ENCODE measurements at regions not wholly inside any gene's neighbourhood (a gene's known extent, or its start where the extent isn't known, plus 50 kb on each side); places are given as distances from the start of the nearest gene placed in this dataset.

DNA sequence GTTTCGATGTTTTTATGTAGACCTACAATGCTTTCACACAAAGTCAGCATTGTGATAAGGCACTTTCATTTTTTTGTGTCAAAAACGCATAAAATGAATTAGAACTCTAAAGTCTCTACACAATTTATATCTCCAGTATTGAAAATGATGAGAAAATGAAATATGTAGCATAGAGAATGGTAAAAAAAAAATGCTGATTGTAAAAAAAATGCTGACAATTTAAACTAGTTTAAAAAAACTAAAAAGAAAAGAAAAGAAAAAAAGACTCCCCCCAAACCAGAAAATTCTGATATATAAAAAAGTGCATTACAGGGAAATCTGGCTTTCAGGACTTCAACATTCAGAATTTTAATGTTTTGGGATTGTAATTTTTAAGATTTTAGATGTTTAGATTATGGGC, 148.1 kb downstream of the FZD1 start:
- SMC1A ChIA-PET (ENCODE audit: uncharacterized antibody, unreplicated experiment), result no interaction called here

More for the DNA sequence above, 148.1 kb downstream of the FZD1 start:
- in situ Hi-C loops (cut with MboI), result no loop called here
- Histone ChIP-seq H3K79me2 (ENCODE audit: control insufficient read depth, insufficient read depth, low read length) (no peaks in the 10 kb centered on the region), H2AFZ (ENCODE audit: control insufficient read depth, low read depth, low read length) (no peak overlapping the region), H3K9me3 (replicated peaks; ENCODE audit: control insufficient read depth, insufficient read depth, low read length) (no peaks in the 10 kb centered on the region), H3K9ac (ENCODE audit: control insufficient read depth, insufficient read depth, low read length) (no peak overlapping the region), H3K27ac (ENCODE audit: control insufficient read depth, insufficient read depth) (no peak overlapping the region), H3K4me2 (ENCODE audit: control insufficient read depth, insufficient read depth) (no peak overlapping the region), H3K27me3 (replicated peaks in 1 of 2; ENCODE audit: control insufficient read depth in 2 of 2, insufficient read depth in 2 of 2, low read length in 1 of 2) (no peaks in the 10 kb centered on the region), H4K20me1 (ENCODE audit: control insufficient read depth, insufficient read depth) (no peaks in the 10 kb centered on the region), H3K4me1 (ENCODE audit: control insufficient read depth, insufficient read depth, low read length) (no peaks in the 10 kb centered on the region), H3K4me3 (no peak overlapping the region), H3K36me3 (ENCODE audit: control insufficient read depth in 2 of 2, insufficient read depth in 2 of 2, low read length in 1 of 2) (no peaks in the 10 kb centered on the region)
- BruUV-seq (replicated peaks), result no TSS peak
- ATAC-seq (no peak), FAIRE-seq (no peak), DNase-seq (ENCODE audit: low read depth, low spot score) (no peak)
- 0% methylated on average over 2 of the region's 2 CpGs for WGBS (ENCODE audit: insufficient coverage, insufficient replicate concordance, low lambda C conversion rate, missing lambda C conversion rate)
- RAD21 ChIA-PET (ENCODE audit: unreplicated experiment), result no interaction called here
- intact Hi-C loops (cut with micrococcal nuclease; ENCODE audit: unreplicated experiment), result no loop called here
- CTCF ChIA-PET, result no interaction called here
- TF ChIP-seq SP1 (IDR thresholded peaks at IDR 0.05; ENCODE audit: low read depth, low read length) (no peak), ZBTB11 (CRISPR knock-in tag; IDR thresholded peaks at IDR 0.05) (no peak), RAD51 (IDR thresholded peaks at IDR 0.05) (no peak), TARDBP (IDR thresholded peaks at IDR 0.05; ENCODE audit: borderline replicate concordance) (no peak), CREM (IDR thresholded peaks at IDR 0.05; ENCODE audit: low read depth) (no peak), JUND (IDR thresholded peaks at IDR 0.05; ENCODE audit: low read depth, low read length) (no peak), SUPT20H (IDR thresholded peaks at IDR 0.05; ENCODE audit: borderline replicate concordance, control insufficient read depth, low read depth, low read length) (no peak), IKZF2 (IDR thresholded peaks at IDR 0.05) (no peak), SMARCA5 (IDR thresholded peaks at IDR 0.05) (no peak), ZBED1 (IDR thresholded peaks at IDR 0.05; ENCODE audit: borderline replicate concordance) (no peak), CHD1 (IDR thresholded peaks at IDR 0.05; ENCODE audit: low read depth, low read length) (no peak), EP300 (IDR thresholded peaks at IDR 0.05; ENCODE audit: borderline replicate concordance in 1 of 2, control insufficient read depth in 1 of 2, low read depth in 2 of 2, low read length in 2 of 2) (no peak), KLF5 (IDR thresholded peaks at IDR 0.05; ENCODE audit: partially characterized antibody) (no peak), NFXL1 (IDR thresholded peaks at IDR 0.05; ENCODE audit: borderline replicate concordance) (no peak), MYC (IDR thresholded peaks at IDR 0.05; ENCODE audit: insufficient read depth, insufficient read length, insufficient replicate concordance, low read length, severe bottlenecking) (no peak), RCOR1 (conservative IDR thresholded peaks at IDR 0.05; ENCODE audit: low read depth, low read length) (no peak)
- POLR2A ChIA-PET, result no interaction called here
